SK-N-SH treated with all-trans-retinoic acid at 6 μM for 48 hours (cell line): ENCODE measurements at regions not wholly inside any gene's neighbourhood (a gene's known extent, or its start where the extent isn't known, plus 50 kb on each side); places are given as distances from the start of the nearest gene placed in this dataset.

Experiments
- ATAC-seq: fragments of 200-7000 bp; cut with Tn5 transposase; 3 replicates; pipeline ENCODE4 v1.9.1; 2020; ENCODE audit warnings: mild to moderate bottlenecking, moderate library complexity
- ARNTL ChIP-seq: fragments of 450-650 bp; formaldehyde crosslinking; IDR thresholded peaks from 2 replicates; pipeline ENCODE4 v1.5.0; 2020; ENCODE audit warnings: low read depth, mild to moderate bottlenecking, moderate library complexity, borderline replicate concordance
- BACH2 ChIP-seq: fragments of 250-450 bp; sonication (Bioruptor Pico); IDR thresholded peaks from 2 replicates; pipeline ENCODE4 v1.9.0; 2021; ENCODE audit warnings: mild to moderate bottlenecking, borderline replicate concordance
- CREB5 ChIP-seq: fragments of 250-450 bp; sonication (Bioruptor Pico); IDR thresholded peaks from 2 replicates; pipeline ENCODE4 v1.5.1; 2020; ENCODE audit warnings: low read depth, mild to moderate bottlenecking, moderate library complexity
- CSDC2 ChIP-seq: fragments of 250-450 bp; sonication (Bioruptor Pico); IDR thresholded peaks from 2 replicates; pipeline ENCODE4 v1.5.0; 2020; ENCODE audit warnings: mild to moderate bottlenecking, moderate library complexity
- GLIS3 ChIP-seq: fragments of 250-450 bp; sonication (Bioruptor Pico); IDR thresholded peaks from 2 replicates; pipeline ENCODE4 v1.5.0; 2020; ENCODE audit warnings: mild to moderate bottlenecking, moderate library complexity
- ISL1 ChIP-seq: fragments of 250-450 bp; sonication (Bioruptor Pico); IDR thresholded peaks from 2 replicates; pipeline ENCODE4 v2.1.2; 2022; ENCODE audit warnings: mild to moderate bottlenecking, moderate library complexity
- PATZ1 ChIP-seq: fragments of 250-450 bp; sonication (Bioruptor Pico); IDR thresholded peaks from 2 replicates; pipeline ENCODE4 v1.8.0; 2020; ENCODE audit warnings: mild to moderate bottlenecking, moderate library complexity, borderline replicate concordance
- POU6F1 ChIP-seq: fragments of 250-450 bp; sonication (Bioruptor Pico); IDR thresholded peaks from 2 replicates; pipeline ENCODE4 v1.8.0; 2021; ENCODE audit warnings: low read depth, mild to moderate bottlenecking, moderate library complexity, borderline replicate concordance
- PPARA ChIP-seq: fragments of 250-450 bp; sonication (Bioruptor Pico); IDR thresholded peaks from 2 replicates; pipeline ENCODE4 v1.5.0; 2020; ENCODE audit warnings: mild to moderate bottlenecking, borderline replicate concordance
- RARB ChIP-seq: fragments of 250-450 bp; sonication (Bioruptor Pico); IDR thresholded peaks from 2 replicates; pipeline ENCODE4 v1.8.0; 2021; ENCODE audit warnings: mild to moderate bottlenecking, moderate library complexity
- SNAI2 ChIP-seq: fragments of 250-450 bp; sonication (Bioruptor Pico); IDR thresholded peaks from 2 replicates; pipeline ENCODE4 v1.5.0; 2020; ENCODE audit warnings: mild to moderate bottlenecking, moderate library complexity
- TCF4 ChIP-seq: fragments of 250-450 bp; sonication (Bioruptor Pico); IDR thresholded peaks from 2 replicates; pipeline ENCODE4 v1.8.0; 2021; ENCODE audit warnings: mild to moderate bottlenecking, moderate library complexity, borderline replicate concordance
- TOX ChIP-seq: fragments of 250-450 bp; sonication (Bioruptor Pico); IDR thresholded peaks from 2 replicates; pipeline ENCODE4 v1.8.0; 2021; ENCODE audit warnings: mild to moderate bottlenecking, moderate library complexity, borderline replicate concordance
- TSHZ2 ChIP-seq: fragments of 250-450 bp; sonication (Bioruptor Pico); IDR thresholded peaks from 2 replicates; pipeline ENCODE4 v1.5.0; 2020; ENCODE audit warnings: mild to moderate bottlenecking, moderate library complexity
- ZFP3 ChIP-seq: fragments of 250-450 bp; sonication (Bioruptor Pico); IDR thresholded peaks from 2 replicates; pipeline ENCODE4 v1.5.0; 2020; ENCODE audit warnings: mild to moderate bottlenecking, moderate library complexity
- ZFP30 ChIP-seq: fragments of 450-650 bp; formaldehyde crosslinking; IDR thresholded peaks from 2 replicates; pipeline ENCODE4 v1.5.0; 2022; ENCODE audit warnings: mild to moderate bottlenecking, moderate library complexity
- ZNF565 ChIP-seq: fragments of 450-650 bp; formaldehyde crosslinking; conservative IDR thresholded peaks from 2 replicates; pipeline ENCODE4 v1.5.0; 2020; ENCODE audit warnings: low read depth, mild to moderate bottlenecking, moderate library complexity
- ZNF70 ChIP-seq: fragments of 450-650 bp; formaldehyde crosslinking; IDR thresholded peaks from 2 replicates; pipeline ENCODE4 v1.5.0; 2020; ENCODE audit warnings: mild to moderate bottlenecking, moderate library complexity
- ZNF8 ChIP-seq: fragments of 450-650 bp; formaldehyde crosslinking; IDR thresholded peaks from 2 replicates; pipeline ENCODE4 v1.5.0; 2020; ENCODE audit warnings: mild to moderate bottlenecking, moderate library complexity

GRCh38 chrX:3435057-3435456, 88.6 kb upstream of the MXRA5 start (continued):
- TF ChIP-seq TSHZ2 (no peak), CREB5 (CRISPR knock-in tag) (no peak), ISL1 (CRISPR knock-in tag) (no peak)

- ATAC-seq = no peak
- TF ChIP-seq TCF4 (CRISPR knock-in tag) = no peak
- TF ChIP-seq, all 23 proteins: peak for 0
Observed at GRCh38 chrX:3428792-3429191, 82.3 kb upstream of the MXRA5 start.

- TF ChIP-seq CSDC2 (CRISPR knock-in tag) (no peak), ZFP30 (CRISPR knock-in tag) (no peak), PPARA (no peak), POU6F1 (no peak), SNAI2 (no peak)
Observed at GRCh38 chrX:3426552-3426951, 80.1 kb upstream of the MXRA5 start.

GRCh38 chrX:3425031-3425430, 78.6 kb upstream of the MXRA5 start:
- ATAC-seq = no peak
- TF ChIP-seq ARNTL (CRISPR knock-in tag) (no peak), ZNF8 (CRISPR knock-in tag) (no peak), POU6F1 (no peak), SNAI2 (no peak), BACH2 (no peak), CSDC2 (CRISPR knock-in tag) (no peak), ZNF70 (CRISPR knock-in tag) (no peak), ZFP3 (CRISPR knock-in tag) (no peak), CREB5 (CRISPR knock-in tag) (no peak), GLIS3 (CRISPR knock-in tag) (no peak), TOX (no peak), ZFP30 (CRISPR knock-in tag) (no peak), ZNF565 (CRISPR knock-in tag) (no peak), RARB (CRISPR knock-in tag) (no peak), ISL1 (CRISPR knock-in tag) (no peak), PATZ1 (CRISPR knock-in tag) (no peak)

More at GRCh38 chrX:3426552-3426951, 80.1 kb upstream of the MXRA5 start:
- no peak for ATAC-seq
